Smooth muscle cell (in vitro differentiated cells): ENCODE measurements at regions not wholly inside any gene's neighbourhood (a gene's known extent, or its start where the extent isn't known, plus 50 kb on each side); places are given as distances from the start of the nearest gene placed in this dataset.

Experiments used
- DNase-seq: peaks from one replicate; lab custom pipeline; 2025; ENCODE audit not compliant: unreplicated experiment; lab: John Stamatoyannopoulos, UW
- H2AFZ ChIP-seq: fragments of 200-600 bp; sonication (generic); 2 replicates; pipeline ENCODE4 v1.6.0; 2016; ENCODE audit warnings: antibody characterized with exemption, low read depth, mild to moderate bottlenecking
- H3F3A ChIP-seq: fragments of 200-600 bp; sonication (generic); 2 replicates; pipeline ENCODE4 v1.6.0; 2017; ENCODE audit warnings: antibody characterized with exemption, low read depth
- H3K27ac ChIP-seq: fragments of 200-600 bp; sonication (generic); 2 replicates; pipeline ENCODE4 v1.5.1; 2016; ENCODE audit warnings: low read depth, mild to moderate bottlenecking
- H3K27me3 ChIP-seq: fragments of 200-600 bp; sonication (generic); 2 replicates; pipeline ENCODE4 v1.6.1; 2016; ENCODE audit warnings: low read depth, mild to moderate bottlenecking
- H3K36me3 ChIP-seq: fragments of 200-600 bp; sonication (generic); 2 replicates; pipeline ENCODE4 v1.5.1; 2016; ENCODE audit warnings: low read depth
- H3K4me1 ChIP-seq: fragments of 200-600 bp; sonication (generic); 2 replicates; pipeline ENCODE4 v1.5.1; 2016; ENCODE audit warnings: low read depth
- H3K4me2 ChIP-seq: fragments of 200-600 bp; sonication (generic); 2 replicates; pipeline ENCODE4 v1.6.0; 2016; ENCODE audit warnings: mild to moderate bottlenecking
- H3K4me3 ChIP-seq: fragments of 200-600 bp; sonication (generic); 2 replicates; pipeline ENCODE4 v1.5.1; 2016; ENCODE audit warnings: mild to moderate bottlenecking
- H3K79me2 ChIP-seq: fragments of 200-600 bp; sonication (generic); 2 replicates; pipeline ENCODE4 v1.6.0; 2016; ENCODE audit warnings: low read depth, mild to moderate bottlenecking
- H3K9ac ChIP-seq: fragments of 200-600 bp; sonication (generic); 2 replicates; pipeline ENCODE4 v1.6.0; 2016; ENCODE audit warnings: low read depth
- H3K9me3 ChIP-seq: fragments of 200-600 bp; sonication (generic); replicated peaks from 2 replicates; pipeline ENCODE4 v1.5.1; 2016; ENCODE audit warnings: low read depth
- H4K20me1 ChIP-seq: fragments of 200-600 bp; sonication (generic); 2 replicates; pipeline ENCODE4 v1.6.0; 2016; ENCODE audit warnings: low read depth
- CTCF ChIP-seq: fragments of 200-600 bp; sonication (generic); IDR thresholded peaks from 2 replicates; pipeline ENCODE4 v1.5.1; 2017; ENCODE audit warnings: borderline replicate concordance, mild to moderate bottlenecking, antibody characterized with exemption; ENCODE audit not compliant: insufficient read depth, poor library complexity, severe bottlenecking
- WGBS: methylation state at CpG from one replicate; pipeline ENCODE4 v1.1.7; 2016; ENCODE audit warnings: low lambda C conversion rate; 5-methylcytosine and 5-hydroxymethylcytosine counted together

GRCh38 chr9:75601280-75601679, 289.2 kb upstream of the PCSK5 start:
- Histone ChIP-seq H3F3A (no peaks in the 10 kb centered on the region), H3K27me3 (no peaks in the 10 kb centered on the region), H3K4me1 (no peaks in the 10 kb centered on the region), H3K27ac (no peak overlapping the region), H3K36me3 (no peaks in the 10 kb centered on the region), H4K20me1 (no peaks in the 10 kb centered on the region), H3K9me3 (no peaks in the 10 kb centered on the region), H3K79me2 (no peaks in the 10 kb centered on the region), H3K4me2 (no peak overlapping the region), H3K4me3 (no peak overlapping the region), H2AFZ (no peak overlapping the region), H3K9ac (no peak overlapping the region)
- no peak for TF ChIP-seq CTCF
- DNase-seq: no peak
- 93% methylated on average over 2 of the region's 2 CpGs for WGBS

- H3K36me3 ChIP-seq: no peaks in the 10 kb centered on the region
- H3K79me2 ChIP-seq: no peaks in the 10 kb centered on the region
- DNase-seq: no peak
- no peaks in the 10 kb centered on the region for H3F3A ChIP-seq
- no peak overlapping the region for H3K4me2 ChIP-seq
- no peak overlapping the region for H3K9ac ChIP-seq
- WGBS: 84% methylated on average over 4 of the region's 4 CpGs
- no peak for TF ChIP-seq CTCF
- no peaks in the 10 kb centered on the region for H3K9me3 ChIP-seq
- no peaks in the 10 kb centered on the region for H3K27me3 ChIP-seq
- no peak overlapping the region for H3K4me3 ChIP-seq
- no peaks in the 10 kb centered on the region for H3K4me1 ChIP-seq
- H3K27ac ChIP-seq: no peak overlapping the region
- no peaks in the 10 kb centered on the region for H4K20me1 ChIP-seq
- H2AFZ ChIP-seq: no peak overlapping the region
These were observed 288.4 kb upstream of the PCSK5 start for GRCh38 chr9:75602060-75602459.

GRCh38 chr9:75604661-75605060, 285.8 kb upstream of the PCSK5 start:
- H2AFZ ChIP-seq: no peak overlapping the region

More at GRCh38 chr9:75604661-75605060, 285.8 kb upstream of the PCSK5 start:
- 84% methylated on average over 2 of the region's 2 CpGs for WGBS
- Histone ChIP-seq H3K4me2 (no peak overlapping the region), H3K9ac (no peak overlapping the region), H4K20me1 (no peaks in the 10 kb centered on the region), H3K4me3 (no peak overlapping the region), H3K27me3 (no peaks in the 10 kb centered on the region), H3K27ac (no peak overlapping the region), H3K4me1 (no peaks in the 10 kb centered on the region), H3K36me3 (no peaks in the 10 kb centered on the region), H3K9me3 (no peaks in the 10 kb centered on the region), H3F3A (no peaks in the 10 kb centered on the region), H3K79me2 (no peaks in the 10 kb centered on the region)
- no peak for TF ChIP-seq CTCF
- DNase-seq: no peak
